ENCODE measurements at regions not wholly inside any gene's neighbourhood (a gene's known extent, or its start where the extent isn't known, plus 50 kb on each side); places are given as distances from the start of the nearest gene placed in this dataset.

DNA sequence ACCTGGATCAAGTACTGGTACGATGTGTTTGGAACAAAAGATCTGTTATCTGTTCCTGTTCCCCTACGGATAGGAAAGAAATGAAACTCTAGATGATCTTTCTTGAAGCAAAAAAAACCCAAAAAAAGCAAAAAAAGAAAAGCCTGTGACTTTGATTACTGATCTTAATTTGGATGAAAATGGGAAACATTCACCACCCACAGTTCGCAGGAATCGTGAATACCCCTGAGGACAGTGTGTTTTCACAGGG lies 138.7 kb upstream of the LMNTD1 start:
- TF ChIP-seq, protein P1, sequence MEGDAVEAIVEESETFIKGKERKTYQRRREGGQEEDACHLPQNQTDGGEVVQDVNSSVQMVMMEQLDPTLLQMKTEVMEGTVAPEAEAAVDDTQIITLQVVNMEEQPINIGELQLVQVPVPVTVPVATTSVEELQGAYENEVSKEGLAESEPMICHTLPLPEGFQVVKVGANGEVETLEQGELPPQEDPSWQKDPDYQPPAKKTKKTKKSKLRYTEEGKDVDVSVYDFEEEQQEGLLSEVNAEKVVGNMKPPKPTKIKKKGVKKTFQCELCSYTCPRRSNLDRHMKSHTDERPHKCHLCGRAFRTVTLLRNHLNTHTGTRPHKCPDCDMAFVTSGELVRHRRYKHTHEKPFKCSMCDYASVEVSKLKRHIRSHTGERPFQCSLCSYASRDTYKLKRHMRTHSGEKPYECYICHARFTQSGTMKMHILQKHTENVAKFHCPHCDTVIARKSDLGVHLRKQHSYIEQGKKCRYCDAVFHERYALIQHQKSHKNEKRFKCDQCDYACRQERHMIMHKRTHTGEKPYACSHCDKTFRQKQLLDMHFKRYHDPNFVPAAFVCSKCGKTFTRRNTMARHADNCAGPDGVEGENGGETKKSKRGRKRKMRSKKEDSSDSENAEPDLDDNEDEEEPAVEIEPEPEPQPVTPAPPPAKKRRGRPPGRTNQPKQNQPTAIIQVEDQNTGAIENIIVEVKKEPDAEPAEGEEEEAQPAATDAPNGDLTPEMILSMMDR (IDR thresholded peaks at IDR 0.05), result no peak
- no peak for DNase-seq (ENCODE audit: low spot score)
- ATAC-seq (ENCODE audit: low FRiP score), result no peak

DNA sequence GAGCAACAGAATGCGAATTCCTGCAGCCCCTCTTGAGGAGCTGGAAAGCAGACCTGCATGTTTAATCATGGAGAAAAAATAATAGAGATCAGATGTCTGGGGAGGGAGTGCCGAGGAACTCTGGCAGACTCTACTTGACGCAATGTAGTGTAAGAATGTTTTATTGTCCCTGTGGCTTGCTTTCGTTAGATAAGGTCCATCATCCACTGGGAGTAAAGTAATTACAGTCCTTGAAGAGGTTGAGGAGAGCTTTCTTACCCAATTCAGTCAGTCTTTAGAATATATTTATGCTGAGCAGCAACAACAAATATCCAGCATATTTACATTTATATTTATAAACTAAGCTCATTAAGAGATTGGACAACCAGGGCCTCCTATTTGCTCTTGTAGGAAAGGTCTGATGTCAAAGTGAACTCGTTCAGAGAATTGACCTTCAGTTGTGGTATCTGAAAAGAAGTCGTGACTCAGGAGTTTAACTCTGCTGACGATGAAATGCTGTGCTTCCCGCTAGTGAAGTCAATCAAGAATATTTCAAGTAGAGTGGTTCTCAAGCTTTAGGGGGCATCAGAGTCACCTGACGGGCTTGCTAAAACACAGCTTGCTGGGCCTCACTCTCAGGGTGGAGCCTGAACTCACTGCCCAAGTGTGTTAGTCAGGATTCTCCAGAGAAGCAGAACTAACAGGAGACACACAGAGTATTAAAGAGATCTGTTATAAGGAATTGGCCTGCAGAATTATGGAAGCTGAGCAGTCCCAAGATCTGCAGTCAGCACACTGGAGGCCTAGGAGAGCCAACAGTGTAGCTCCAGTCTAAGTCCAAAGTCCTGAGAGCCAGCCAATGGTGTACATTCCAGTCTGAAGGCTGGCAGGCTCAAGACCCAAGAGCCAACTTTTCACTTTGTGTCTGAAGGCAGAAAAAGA lies 139.3 kb upstream of the LMNTD1 start:
- ATAC-seq (ENCODE audit: low FRiP score), result no peak

DNA sequence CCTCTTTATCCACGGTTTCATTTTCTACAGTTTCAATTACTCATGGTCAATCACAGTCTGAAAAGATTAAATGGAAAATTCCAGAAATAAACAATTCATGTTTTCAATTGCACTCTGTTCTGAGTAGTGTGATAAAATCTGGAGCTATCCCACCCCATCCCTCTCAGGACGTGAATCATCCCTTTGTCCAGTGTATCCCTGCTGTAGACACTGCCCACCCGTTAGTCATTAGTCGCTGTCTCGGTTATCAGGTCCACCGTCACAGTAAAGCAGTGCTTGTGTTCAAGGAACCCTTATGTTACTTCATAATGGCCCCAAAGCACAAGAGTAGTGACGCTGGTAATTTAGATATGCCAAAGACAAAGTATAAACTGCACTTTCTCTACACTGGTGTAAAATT lies 141.0 kb upstream of the LMNTD1 start:
- peak; percentile 89 for ATAC-seq (ENCODE audit: low FRiP score)
- TF ChIP-seq, protein P1 (IDR thresholded peaks at IDR 0.05), result no peak
- DNase-seq (ENCODE audit: low spot score), result peak; percentile 25

More for the DNA sequence above, 139.3 kb upstream of the LMNTD1 start:
- TF ChIP-seq, protein P1 (IDR thresholded peaks at IDR 0.05), result no peak
- no peak for DNase-seq (ENCODE audit: low spot score)

DNA sequence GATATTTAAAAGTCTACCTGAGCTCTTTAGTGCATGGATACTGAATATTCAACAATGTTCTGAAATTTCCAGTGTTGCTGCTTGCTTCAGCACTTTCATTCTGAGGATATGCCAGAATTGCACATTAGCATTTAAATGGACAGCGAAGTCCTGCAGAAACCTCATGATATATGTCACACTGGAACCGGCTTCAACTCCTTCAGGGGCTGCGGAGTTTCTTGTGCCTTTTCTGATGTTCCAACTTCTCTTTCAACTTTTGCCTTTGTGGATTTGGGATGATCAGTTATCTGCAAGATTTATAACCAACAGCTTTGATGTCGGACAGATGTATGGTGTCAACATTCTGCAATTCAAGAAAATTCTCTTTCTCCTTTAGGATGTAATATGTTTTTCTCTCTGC lies 142.5 kb upstream of the LMNTD1 start:
- TF ChIP-seq, protein P1 (IDR thresholded peaks at IDR 0.05), result no peak
- no peak for DNase-seq (ENCODE audit: low spot score)
- ATAC-seq (ENCODE audit: low FRiP score), result no peak

- no peak for ATAC-seq (ENCODE audit: low FRiP score)
- DNase-seq (ENCODE audit: low spot score), result no peak
- TF ChIP-seq, protein P1 (IDR thresholded peaks at IDR 0.05), result no peak
Observed at GRCh38 chr12:25698772-25699171, 145.7 kb upstream of the LMNTD1 start.

GRCh38 chr12:25699454-25699853 lies 146.4 kb upstream of the LMNTD1 start:
- TF ChIP-seq, protein P1 (IDR thresholded peaks at IDR 0.05), result no peak
- ATAC-seq (ENCODE audit: low FRiP score) (no peak), DNase-seq (ENCODE audit: low spot score) (no peak)

DNA sequence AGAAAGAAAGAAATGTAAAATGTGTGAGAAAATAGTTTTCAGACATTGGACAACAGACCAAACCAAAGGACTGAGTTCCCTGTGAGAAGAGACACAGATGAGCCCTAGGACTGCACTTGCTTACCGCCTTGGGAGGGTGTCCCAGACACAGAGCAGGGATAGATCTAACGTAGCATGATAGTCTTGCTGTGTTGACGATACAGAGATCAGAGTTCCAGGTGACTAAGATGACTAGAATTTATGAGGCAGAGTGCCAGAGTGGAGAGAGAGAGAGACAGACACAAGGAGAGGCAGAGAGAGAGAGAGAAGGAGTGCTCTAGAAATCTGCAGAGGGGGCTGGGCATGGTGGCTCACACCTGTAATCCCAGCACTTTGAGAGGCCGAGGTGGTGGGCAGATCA lies 148.2 kb upstream of the LMNTD1 start:
- ATAC-seq (ENCODE audit: low FRiP score) (no peak), DNase-seq (ENCODE audit: low spot score) (no peak)
- TF ChIP-seq, protein P1 (IDR thresholded peaks at IDR 0.05), result no peak

Measured in omental fat pad (tissue), 3 donors.